ENCODE measurements at regions not wholly inside any gene's neighbourhood (a gene's known extent, or its start where the extent isn't known, plus 50 kb on each side); places are given as distances from the start of the nearest gene placed in this dataset.

DNA sequence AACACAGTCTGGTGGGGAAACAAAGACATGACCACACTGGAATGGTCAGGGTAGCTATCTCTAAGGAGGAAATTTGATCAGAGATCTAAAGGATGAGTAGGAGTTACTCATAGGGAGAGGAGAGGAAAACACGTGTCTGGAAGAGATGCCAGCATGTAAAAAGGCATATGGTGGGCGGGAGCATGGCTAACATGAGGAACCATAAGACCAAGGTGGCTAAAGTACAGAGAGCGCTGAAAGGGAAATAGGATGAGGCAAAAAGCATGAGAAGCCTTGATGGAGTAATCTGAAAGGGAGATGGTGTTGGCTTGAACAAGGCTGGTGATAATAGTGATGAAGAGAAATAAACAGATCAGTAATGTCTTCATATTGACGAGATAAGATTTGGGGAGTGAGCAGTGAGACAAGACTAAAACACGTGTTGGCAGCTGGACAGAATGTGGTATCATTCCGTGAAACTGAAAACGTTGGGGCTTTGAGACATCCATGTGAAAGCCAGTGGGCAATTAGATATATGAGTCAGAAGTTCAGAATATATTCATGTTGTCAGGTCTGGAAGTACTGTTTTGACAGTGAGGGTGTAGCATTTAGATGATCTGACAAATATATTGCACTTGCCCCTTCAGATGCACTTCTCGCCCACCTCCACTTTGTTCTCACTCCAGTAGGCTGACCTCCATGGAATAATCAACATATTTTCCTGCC is 209.1 kb upstream of the KCNN2 start:
- no peak overlapping the region for H3K4me3 ChIP-seq (replicated peaks; ENCODE audit: low read depth, low read length)
- no peak for DNase-seq (ENCODE audit: extremely low read depth, low read depth)
- no peak for TF ChIP-seq CTCF (IDR thresholded peaks at IDR 0.05; ENCODE audit: low read depth, low read length, missing control alignments)

- H3K4me3 ChIP-seq (replicated peaks; ENCODE audit: low read depth, low read length): no peak overlapping the region
- TF ChIP-seq CTCF (IDR thresholded peaks at IDR 0.05; ENCODE audit: low read depth, low read length, missing control alignments): no peak
- DNase-seq (ENCODE audit: extremely low read depth, low read depth): no peak
These were observed 208.5 kb upstream of the KCNN2 start for GRCh38 chr5:114153392-114153791.

GRCh38 chr5:114153833-114154232 is 208.0 kb upstream of the KCNN2 start:
- H3K4me3 ChIP-seq (replicated peaks; ENCODE audit: low read depth, low read length): no peak overlapping the region
- DNase-seq (ENCODE audit: extremely low read depth, low read depth): no peak
- TF ChIP-seq CTCF (IDR thresholded peaks at IDR 0.05; ENCODE audit: low read depth, low read length, missing control alignments): no peak

DNA sequence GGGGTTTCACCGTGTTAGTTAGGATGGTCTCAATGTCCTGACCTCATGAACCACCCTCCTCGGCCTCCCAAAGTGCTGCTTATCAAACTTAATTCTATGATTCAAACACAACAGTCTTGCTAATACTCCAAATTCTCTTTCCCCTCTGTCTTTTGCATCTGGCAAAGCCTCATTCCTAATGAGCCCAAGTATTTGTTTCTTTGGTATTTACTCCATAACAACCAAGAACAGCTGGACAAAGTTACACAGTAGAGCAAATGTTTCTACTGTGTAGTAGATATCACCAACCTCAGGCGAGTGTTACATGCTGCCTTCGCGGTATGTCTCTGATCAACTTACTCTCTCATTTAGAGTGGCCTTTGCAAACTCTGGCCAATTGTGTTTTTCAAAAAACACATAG is 195.8 kb upstream of the KCNN2 start:
- no peak for TF ChIP-seq CTCF (IDR thresholded peaks at IDR 0.05; ENCODE audit: low read depth, low read length, missing control alignments)
- H3K4me3 ChIP-seq (replicated peaks; ENCODE audit: low read depth, low read length): no peak overlapping the region
- no peak for DNase-seq (ENCODE audit: extremely low read depth, low read depth)

DNA sequence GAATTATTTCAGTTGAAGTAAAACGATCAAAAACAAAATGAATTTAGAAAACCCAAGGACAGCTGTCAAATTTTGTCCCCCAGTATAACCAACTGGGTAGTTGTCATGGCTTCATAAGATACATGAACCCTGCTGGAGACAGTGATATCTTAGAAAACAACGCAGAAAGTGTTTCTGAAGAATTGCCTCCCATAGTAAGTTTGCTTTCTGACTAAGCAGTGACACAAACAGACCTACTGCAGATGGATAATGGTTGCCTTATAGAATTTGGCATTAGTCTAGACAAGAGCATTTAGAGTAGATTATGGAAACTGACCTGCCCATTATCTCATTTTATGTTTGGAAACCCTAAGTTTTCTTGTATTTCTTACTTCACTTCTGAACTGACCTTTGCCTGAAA is 187.7 kb upstream of the KCNN2 start:
- DNase-seq (ENCODE audit: extremely low read depth, low read depth): no peak
- H3K4me3 ChIP-seq (replicated peaks; ENCODE audit: low read depth, low read length): no peak overlapping the region
- no peak for TF ChIP-seq CTCF (IDR thresholded peaks at IDR 0.05; ENCODE audit: low read depth, low read length, missing control alignments)

GRCh38 chr5:114174837-114175236 is 187.0 kb upstream of the KCNN2 start:
- no peak for TF ChIP-seq CTCF (IDR thresholded peaks at IDR 0.05; ENCODE audit: low read depth, low read length, missing control alignments)
- DNase-seq (ENCODE audit: extremely low read depth, low read depth): no peak
- H3K4me3 ChIP-seq (replicated peaks; ENCODE audit: low read depth, low read length): no peak overlapping the region

DNA sequence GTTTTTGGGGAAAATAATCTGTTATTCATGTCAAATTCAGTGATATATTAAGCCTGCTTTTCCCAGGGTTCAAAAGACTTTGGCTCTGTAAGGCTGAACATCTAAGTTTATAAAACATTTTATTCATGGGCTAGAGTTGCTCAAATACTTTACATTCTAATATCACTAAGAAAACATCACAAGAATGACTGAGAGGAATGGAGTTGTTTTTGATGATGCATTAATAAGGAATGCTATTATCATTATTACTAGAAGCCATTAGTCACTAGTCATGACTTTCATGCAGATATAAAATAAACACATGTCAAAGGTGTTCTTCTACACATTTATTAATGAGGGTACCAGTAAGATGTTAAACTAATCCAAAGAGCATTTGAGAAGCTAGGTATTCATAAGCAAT is 185.5 kb upstream of the KCNN2 start:
- H3K4me3 ChIP-seq (replicated peaks; ENCODE audit: low read depth, low read length): no peak overlapping the region
- no peak for TF ChIP-seq CTCF (IDR thresholded peaks at IDR 0.05; ENCODE audit: low read depth, low read length, missing control alignments)
- peak; percentile 46 for DNase-seq (ENCODE audit: extremely low read depth, low read depth)

Measured in HFF-Myc (cell line).